Activated CD8-positive, alpha-beta memory T cell treated with anti-CD3 and anti-CD28 coated beads, Interleukin-2, amount 50 U/mL, for 48 hours (primary cell): ENCODE measurements at regions not wholly inside any gene's neighbourhood (a gene's known extent, or its start where the extent isn't known, plus 50 kb on each side); places are given as distances from the start of the nearest gene placed in this dataset.
"Not testable (repeated sequence)": the region's sequence is repeated elsewhere in the genome, so short reads cannot be mapped to it uniquely, and the experiment has no call there.

Experiments used
- DNase-seq: peaks from one replicate; pipeline ENCODE4 v3.0.0-alpha.2; 2020

GRCh38 chr6:102813489-102814275 lies 1420.2 kb downstream of the GRIK2 start:
- DNase-seq: no peak

DNA sequence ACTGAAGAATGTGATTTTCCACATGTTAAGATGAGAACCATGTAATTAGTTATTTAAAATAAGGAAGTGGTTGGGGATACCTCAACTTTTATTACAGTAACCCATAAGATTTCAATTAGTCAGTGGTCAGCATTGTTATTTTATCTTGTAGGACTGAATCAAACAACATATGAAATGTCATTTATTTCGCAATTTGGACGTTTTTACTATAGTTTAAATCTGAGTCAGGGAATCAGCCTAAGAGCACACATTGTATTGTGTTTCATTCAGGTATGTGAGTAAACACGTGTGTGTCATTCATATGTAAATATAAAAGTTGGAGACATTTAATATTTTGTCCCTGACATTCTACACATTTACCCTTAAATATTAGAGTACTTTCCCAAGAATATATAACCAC lies 1418.7 kb downstream of the GRIK2 start:
- DNase-seq: no peak

DNA sequence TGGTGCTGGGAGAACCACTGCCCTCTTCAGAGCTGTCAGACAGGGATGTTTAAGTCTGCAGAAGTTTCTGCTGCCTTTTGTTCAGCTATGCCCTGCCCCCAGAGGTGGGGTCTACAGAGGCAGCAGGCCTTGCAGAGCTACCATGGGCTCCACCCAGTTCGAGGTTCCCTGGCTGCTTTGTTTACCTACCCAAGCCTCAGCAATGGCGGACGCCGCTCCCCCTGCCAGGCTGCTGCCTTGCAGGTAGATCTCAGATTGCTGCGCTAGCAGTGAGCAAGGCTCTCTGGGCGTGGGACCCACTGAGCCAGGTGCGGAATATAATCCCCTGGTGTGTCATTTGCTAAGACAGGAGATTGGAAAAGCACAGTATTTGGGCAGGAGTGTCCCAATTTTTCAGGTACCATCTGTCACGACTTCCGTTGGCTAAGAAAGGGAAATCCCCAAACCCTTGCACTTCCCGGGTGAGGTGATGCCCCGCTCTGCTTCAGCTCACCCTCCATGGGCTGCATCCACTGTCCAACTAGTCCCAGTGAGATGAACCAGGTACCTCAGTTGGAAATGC lies 1415.5 kb downstream of the GRIK2 start:
- DNase-seq: not testable (repeated sequence)

- no peak for DNase-seq
These were observed 1405.5 kb downstream of the GRIK2 start for GRCh38 chr6:102799051-102799450.

- DNase-seq: no peak
These were observed 1405.1 kb downstream of the GRIK2 start for GRCh38 chr6:102798636-102799035.

- DNase-seq: no peak
These were observed 1400.2 kb downstream of the GRIK2 start for GRCh38 chr6:102793752-102794151.

DNA sequence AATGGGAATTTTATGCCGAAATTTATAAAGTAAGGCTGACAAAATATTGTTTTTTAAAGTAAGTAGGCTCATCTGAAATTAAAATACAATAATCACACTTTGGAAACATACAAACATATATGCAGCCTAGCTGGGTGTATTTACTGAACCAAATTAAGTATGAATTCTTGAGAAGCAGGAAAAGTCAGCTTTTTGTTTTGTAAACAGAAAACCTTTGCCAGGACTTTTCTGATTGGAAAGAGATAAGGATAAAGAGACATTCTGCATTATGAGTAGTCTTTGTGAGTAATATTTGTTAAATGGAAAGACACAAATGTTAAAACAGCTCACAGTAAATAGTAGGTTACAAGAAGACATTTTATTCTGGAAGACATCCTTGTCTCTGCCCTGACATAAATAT lies 1380.8 kb downstream of the GRIK2 start:
- no peak for DNase-seq

GRCh38 chr6:102773636-102774035 lies 1380.1 kb downstream of the GRIK2 start:
- no peak for DNase-seq

DNA sequence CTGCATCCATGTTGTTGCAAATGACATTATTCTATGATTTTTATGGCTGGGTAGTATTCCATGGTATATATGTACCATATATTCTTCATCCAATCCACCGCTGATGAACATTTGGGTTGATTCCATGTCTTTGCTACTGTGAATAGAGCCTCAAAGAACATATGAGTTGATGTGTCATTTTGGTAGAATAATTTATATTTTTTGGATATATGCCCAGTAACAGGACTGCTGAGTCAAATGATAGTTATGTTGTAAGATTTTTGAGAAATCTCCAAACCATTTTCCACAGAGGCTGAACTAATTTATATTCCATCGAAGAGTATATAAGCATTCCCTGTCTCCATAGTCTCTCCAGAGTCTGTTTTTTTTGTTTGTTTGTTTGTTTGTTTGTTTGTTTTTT lies 1373.5 kb downstream of the GRIK2 start:
- no peak for DNase-seq

DNA sequence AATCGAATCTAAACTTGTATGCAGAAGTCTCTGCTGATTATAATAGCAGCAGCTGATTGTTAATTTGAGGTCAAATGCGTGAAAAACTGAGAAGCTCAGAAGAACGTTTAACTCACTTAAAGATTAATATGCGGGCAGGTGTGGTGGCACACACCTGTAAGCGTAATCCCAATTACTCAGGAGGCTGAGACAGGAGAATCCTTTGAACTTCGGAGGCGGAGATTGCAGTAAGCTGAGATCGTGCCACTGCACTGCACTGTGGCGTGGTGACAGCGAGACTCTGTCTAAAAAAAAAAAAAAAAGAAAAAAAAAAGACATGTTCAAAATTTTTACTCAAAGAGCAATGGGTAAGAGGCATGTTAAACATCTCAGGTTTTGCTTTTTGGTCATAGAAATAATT lies 1370.8 kb downstream of the GRIK2 start:
- DNase-seq: no peak

GRCh38 chr6:102763891-102764290 lies 1370.4 kb downstream of the GRIK2 start:
- no peak for DNase-seq

DNA sequence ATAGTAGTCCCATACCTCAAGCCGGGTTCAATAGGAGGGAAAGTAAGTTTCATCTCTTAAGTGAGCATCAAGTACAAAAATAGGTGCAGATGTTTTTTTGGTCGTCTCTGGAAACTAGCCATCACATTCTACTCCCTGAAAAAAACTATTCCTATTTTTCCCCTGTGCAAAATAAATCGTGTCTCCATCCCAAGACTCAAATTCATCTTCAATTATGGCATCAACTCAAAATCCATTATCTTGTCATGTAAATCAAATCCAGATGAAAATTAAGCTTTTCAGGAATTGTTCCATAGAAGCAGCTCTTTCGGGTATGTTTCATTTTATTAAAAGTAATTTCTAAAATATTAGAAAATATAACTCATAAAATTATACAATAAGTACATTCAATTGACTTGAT lies 1368.4 kb downstream of the GRIK2 start:
- DNase-seq: no peak

DNA sequence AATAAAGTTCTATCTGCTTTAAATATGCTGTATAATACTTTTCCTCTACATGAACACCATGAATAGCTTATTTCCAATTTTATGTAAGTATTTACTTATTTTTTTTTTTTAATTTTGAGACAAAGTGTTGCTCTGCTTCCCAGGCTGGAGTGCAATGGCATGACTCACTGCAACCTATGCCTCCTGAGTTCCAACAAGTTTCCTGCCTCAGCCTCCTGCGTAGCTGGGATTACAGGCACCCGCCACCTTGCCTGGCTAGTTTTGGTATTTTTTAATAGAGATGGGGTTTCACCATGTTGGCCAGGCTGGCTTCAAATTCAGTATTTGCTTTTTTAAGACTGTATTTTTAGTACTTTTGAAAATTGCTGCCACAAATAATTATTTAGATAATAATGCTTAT lies 1365.9 kb downstream of the GRIK2 start:
- no peak for DNase-seq

GRCh38 chr6:102758536-102758935 lies 1365.0 kb downstream of the GRIK2 start:
- not testable (repeated sequence) for DNase-seq

DNA sequence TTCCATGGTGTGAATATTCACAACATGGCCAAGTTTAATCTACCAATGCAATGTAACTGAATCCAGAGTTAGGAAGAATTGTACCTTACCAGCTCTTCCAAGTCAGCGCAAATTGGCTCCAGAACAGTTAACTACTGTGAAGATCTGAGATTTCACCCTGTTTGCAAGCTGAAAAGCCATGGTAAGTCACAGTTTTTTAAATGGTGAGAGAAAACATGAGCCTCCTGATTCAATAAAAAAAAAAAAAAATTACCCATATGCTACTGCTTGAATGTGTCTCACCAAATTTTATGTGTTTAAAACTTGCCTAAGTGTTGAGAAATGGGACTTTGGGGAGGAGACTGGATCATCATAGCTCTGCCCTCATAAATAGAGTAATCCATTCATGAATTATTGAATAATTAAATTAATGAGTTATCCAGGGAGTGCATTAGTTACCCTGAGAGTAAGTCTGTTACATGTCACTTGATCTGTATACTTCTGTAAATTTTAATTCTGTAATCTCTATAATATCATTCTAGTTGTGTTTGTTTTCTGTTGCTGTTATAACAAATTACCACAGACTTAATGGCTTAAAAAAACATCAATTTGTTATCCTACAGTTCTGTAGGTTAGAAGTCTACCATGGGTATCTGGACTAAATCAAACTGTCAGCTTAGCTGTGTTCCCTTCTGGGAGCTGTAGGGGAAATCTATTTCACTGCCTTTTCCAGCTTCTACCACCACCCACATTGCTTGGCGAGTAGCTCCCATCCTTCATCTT lies 1355.9 kb downstream of the GRIK2 start:
- no peak for DNase-seq

DNA sequence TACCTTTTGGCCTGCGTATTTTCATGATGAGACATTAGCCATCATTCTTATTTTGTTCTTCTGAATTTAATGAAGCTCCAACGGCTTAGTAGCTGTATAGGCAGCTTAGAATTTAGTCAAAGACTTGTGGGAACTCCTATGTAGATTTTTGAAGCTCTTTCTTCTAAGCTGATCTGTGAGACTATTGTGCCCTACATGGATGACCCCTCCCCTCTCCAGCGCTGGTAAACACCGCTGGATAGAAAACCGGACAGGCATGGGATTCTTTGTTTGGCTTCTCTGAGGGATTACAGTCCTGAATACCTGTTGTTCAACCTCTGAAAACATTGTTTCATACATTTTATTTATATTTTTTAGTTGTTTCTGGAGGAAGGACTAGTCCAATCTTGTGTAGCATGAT lies 1353.4 kb downstream of the GRIK2 start:
- no peak for DNase-seq

GRCh38 chr6:102742754-102743356 lies 1349.3 kb downstream of the GRIK2 start:
- DNase-seq: no peak

DNA sequence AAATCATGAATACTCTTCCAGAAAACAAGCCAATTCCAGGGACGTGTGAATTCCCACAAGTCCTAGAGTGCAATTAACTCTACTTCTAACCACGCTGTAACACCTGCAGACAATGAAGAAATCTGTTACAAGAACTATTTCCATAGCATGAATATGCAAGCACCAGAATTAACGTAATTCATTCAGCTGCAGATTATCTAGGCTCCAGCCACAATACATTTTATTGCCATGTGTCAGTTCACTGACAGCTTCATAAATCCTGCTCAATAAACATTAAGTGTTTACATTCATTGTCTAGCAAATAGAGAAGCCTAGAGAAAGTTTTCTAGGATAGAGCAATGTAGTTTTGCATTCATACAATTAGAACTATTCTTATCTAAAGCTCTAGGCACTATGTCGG lies 1348.5 kb downstream of the GRIK2 start:
- DNase-seq: no peak

- DNase-seq: no peak
These were observed 1343.4 kb downstream of the GRIK2 start for GRCh38 chr6:102736941-102737368.

DNA sequence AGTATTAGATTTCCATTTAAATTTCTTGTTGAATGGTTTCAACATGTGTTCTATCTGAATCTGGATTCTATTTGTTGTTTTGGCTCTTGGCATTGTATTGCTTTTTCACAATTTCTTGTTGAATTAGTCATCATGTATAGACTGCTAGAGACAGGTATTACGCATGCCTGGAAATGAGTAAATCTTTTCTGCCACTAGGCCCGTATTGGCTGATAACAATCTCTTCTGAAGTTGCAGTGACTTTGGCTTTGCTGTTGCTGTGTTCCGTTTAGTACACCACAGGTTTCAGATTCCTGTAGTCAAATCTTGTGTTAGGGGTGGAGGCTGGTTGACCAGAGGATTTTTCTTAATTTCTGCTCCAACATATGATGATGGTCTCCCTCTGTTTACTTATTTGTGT lies 1339.4 kb downstream of the GRIK2 start:
- no peak for DNase-seq

GRCh38 chr6:102722086-102722485 lies 1328.6 kb downstream of the GRIK2 start:
- DNase-seq: not testable (repeated sequence)

GRCh38 chr6:102717737-102718456 lies 1324.4 kb downstream of the GRIK2 start:
- no peak for DNase-seq

GRCh38 chr6:102717252-102717651 lies 1323.7 kb downstream of the GRIK2 start:
- no peak for DNase-seq
